Endodermal cell (in vitro differentiated cells): ENCODE measurements at regions not wholly inside any gene's neighbourhood (a gene's known extent, or its start where the extent isn't known, plus 50 kb on each side); places are given as distances from the start of the nearest gene placed in this dataset.

Experiments used
- DNase-seq: peaks from one replicate; pipeline ENCODE4 v3.0.0-alpha.2; 2017
- H3K27ac ChIP-seq: 2 replicates; pipeline ENCODE4 v1.5.1; 2013; ENCODE audit warnings: mild to moderate bottlenecking, low read depth, low read length, moderate library complexity
- H3K27me3 ChIP-seq: 2 replicates; pipeline ENCODE4 v1.6.1; 2013; ENCODE audit warnings: mild to moderate bottlenecking, low read length, moderate library complexity; ENCODE audit not compliant: insufficient read depth, control insufficient read depth, poor library complexity, severe bottlenecking
- H3K36me3 ChIP-seq: 2 replicates; pipeline ENCODE4 v1.7.0; 2013; ENCODE audit warnings: mild to moderate bottlenecking, low read length, moderate library complexity; ENCODE audit not compliant: control insufficient read depth, insufficient read depth
- H3K4me1 ChIP-seq: one replicate; pipeline ENCODE4 v1.7.0; 2013; ENCODE audit warnings: low read length; ENCODE audit not compliant: control insufficient read depth, insufficient read depth
- H3K4me3 ChIP-seq: 2 replicates; pipeline ENCODE4 v1.5.1; 2013; ENCODE audit warnings: mild to moderate bottlenecking, low read length, moderate library complexity
- H3K9ac ChIP-seq: 2 replicates; pipeline ENCODE4 v1.6.1; 2013; ENCODE audit warnings: mild to moderate bottlenecking, low read length, moderate library complexity; ENCODE audit not compliant: poor library complexity, severe bottlenecking; ENCODE audit errors: extremely low read depth
- H3K9me3 ChIP-seq: 2 replicates; pipeline ENCODE4 v1.6.1; 2013; ENCODE audit warnings: mild to moderate bottlenecking, low read length, moderate library complexity; ENCODE audit not compliant: control insufficient read depth
- H3K27ac Mint-ChIP-seq: 2 replicates; pipeline ENCODE4 v1.8.0; 2020; ENCODE audit warnings: mixed read lengths
- H3K27me3 Mint-ChIP-seq: 2 replicates; pipeline ENCODE4 v1.8.0; 2021; ENCODE audit warnings: mild to moderate bottlenecking, mixed read lengths; ENCODE audit not compliant: insufficient read depth
- H3K36me3 Mint-ChIP-seq: 2 replicates; pipeline ENCODE4 v1.8.0; 2020; ENCODE audit warnings: low read depth, mixed read lengths
- H3K4me1 Mint-ChIP-seq: 2 replicates; pipeline ENCODE4 v1.8.0; 2020; ENCODE audit warnings: mixed read lengths
- H3K4me3 Mint-ChIP-seq: 2 replicates; pipeline ENCODE4 v1.8.0; 2020; ENCODE audit warnings: mild to moderate bottlenecking, moderate library complexity, mixed read lengths
- H3K9me3 Mint-ChIP-seq: 2 replicates; pipeline ENCODE4 v1.8.0; 2020; ENCODE audit warnings: mild to moderate bottlenecking, mixed read lengths
- WGBS, 2 experiments: methylation state at CpG; one replicate each; pipeline versions ENCODE4 v1.1.5 to v1.1.7; 2013; ENCODE audit warnings: missing lambda C conversion rate in 2 of 2, mixed read lengths in 1 of 2; ENCODE audit not compliant: insufficient coverage in 1 of 2, insufficient read length in 1 of 2; 5-methylcytosine and 5-hydroxymethylcytosine counted together
- TF ChIP-seq, protein P1 (sequence below): fragments of 200-600 bp; sonication (generic); conservative IDR thresholded peaks from 2 replicates; pipeline ENCODE4 v1.5.0; 2021; ENCODE audit warnings: antibody characterized with exemption, mild to moderate bottlenecking

GRCh38 chr4:33054656-33055196 is 2334.6 kb downstream of the PCDH7 start:
- H3K4me1 Mint-ChIP-seq: no peaks in the 10 kb centered on the region
- Histone ChIP-seq H3K4me1 (no peaks in the 10 kb centered on the region), H3K27me3 (no peaks in the 10 kb centered on the region), H3K27ac (no peak overlapping the region), H3K9ac (no peak overlapping the region), H3K9me3 (no peaks in the 10 kb centered on the region), H3K4me3 (no peak overlapping the region), H3K36me3 (no peaks in the 10 kb centered on the region)
- TF ChIP-seq, protein P1, sequence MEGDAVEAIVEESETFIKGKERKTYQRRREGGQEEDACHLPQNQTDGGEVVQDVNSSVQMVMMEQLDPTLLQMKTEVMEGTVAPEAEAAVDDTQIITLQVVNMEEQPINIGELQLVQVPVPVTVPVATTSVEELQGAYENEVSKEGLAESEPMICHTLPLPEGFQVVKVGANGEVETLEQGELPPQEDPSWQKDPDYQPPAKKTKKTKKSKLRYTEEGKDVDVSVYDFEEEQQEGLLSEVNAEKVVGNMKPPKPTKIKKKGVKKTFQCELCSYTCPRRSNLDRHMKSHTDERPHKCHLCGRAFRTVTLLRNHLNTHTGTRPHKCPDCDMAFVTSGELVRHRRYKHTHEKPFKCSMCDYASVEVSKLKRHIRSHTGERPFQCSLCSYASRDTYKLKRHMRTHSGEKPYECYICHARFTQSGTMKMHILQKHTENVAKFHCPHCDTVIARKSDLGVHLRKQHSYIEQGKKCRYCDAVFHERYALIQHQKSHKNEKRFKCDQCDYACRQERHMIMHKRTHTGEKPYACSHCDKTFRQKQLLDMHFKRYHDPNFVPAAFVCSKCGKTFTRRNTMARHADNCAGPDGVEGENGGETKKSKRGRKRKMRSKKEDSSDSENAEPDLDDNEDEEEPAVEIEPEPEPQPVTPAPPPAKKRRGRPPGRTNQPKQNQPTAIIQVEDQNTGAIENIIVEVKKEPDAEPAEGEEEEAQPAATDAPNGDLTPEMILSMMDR: no peak
- no peaks in the 10 kb centered on the region for H3K27me3 Mint-ChIP-seq
- no peaks in the 10 kb centered on the region for H3K9me3 Mint-ChIP-seq
- 96% methylated on average over 2 of the region's 3 CpGs; no CpG with 5 or more reads in 1 of the 2 experiments for WGBS, 2 experiments
- no peaks in the 10 kb centered on the region for H3K36me3 Mint-ChIP-seq
- no peak overlapping the region for H3K4me3 Mint-ChIP-seq
- no peak for DNase-seq
- H3K27ac Mint-ChIP-seq: no peak overlapping the region

GRCh38 chr4:33057736-33058135 is 2337.6 kb downstream of the PCDH7 start:
- no peak overlapping the region for H3K9ac ChIP-seq
- Mint-ChIP-seq H3K36me3 (no peaks in the 10 kb centered on the region), H3K4me1 (no peaks in the 10 kb centered on the region), H3K9me3 (no peaks in the 10 kb centered on the region), H3K27ac (no peak overlapping the region), H3K4me3 (no peak overlapping the region), H3K27me3 (no peaks in the 10 kb centered on the region)
- WGBS, 2 experiments: 97% methylated on average over 1 of the region's 1 CpG; no CpG with 5 or more reads in 1 of the 2 experiments
- no peaks in the 10 kb centered on the region for H3K36me3 ChIP-seq
- H3K9me3 ChIP-seq: no peaks in the 10 kb centered on the region
- TF ChIP-seq, protein P1: no peak
- H3K27me3 ChIP-seq: no peaks in the 10 kb centered on the region
- H3K4me1 ChIP-seq: no peaks in the 10 kb centered on the region
- no peak overlapping the region for H3K4me3 ChIP-seq
- no peak for DNase-seq
- no peak overlapping the region for H3K27ac ChIP-seq

- no peaks in the 10 kb centered on the region for H3K27me3 ChIP-seq
- H3K27ac ChIP-seq: no peak overlapping the region
- no peaks in the 10 kb centered on the region for H3K4me1 ChIP-seq
- H3K36me3 Mint-ChIP-seq: no peaks in the 10 kb centered on the region
- no peak overlapping the region for H3K4me3 ChIP-seq
- H3K9ac ChIP-seq: no peak overlapping the region
- no peak overlapping the region for H3K27ac Mint-ChIP-seq
- DNase-seq: no peak
- H3K4me1 Mint-ChIP-seq: no peaks in the 10 kb centered on the region
- no peak overlapping the region for H3K4me3 Mint-ChIP-seq
- TF ChIP-seq, protein P1: no peak
- H3K9me3 Mint-ChIP-seq: no peaks in the 10 kb centered on the region
- no peaks in the 10 kb centered on the region for H3K36me3 ChIP-seq
- H3K27me3 Mint-ChIP-seq: no peaks in the 10 kb centered on the region
- no peaks in the 10 kb centered on the region for H3K9me3 ChIP-seq
Measured at GRCh38 chr4:33058998-33059397, 2338.8 kb downstream of the PCDH7 start.
